HG03280 (cell line): ENCODE measurements at regions not wholly inside any gene's neighbourhood (a gene's known extent, or its start where the extent isn't known, plus 50 kb on each side); places are given as distances from the start of the nearest gene placed in this dataset.

ENCODE experiments used
- ATAC-seq: cut with Tn5 transposase; IDR thresholded peaks from one replicate; pipeline ENCODE4 v1.9.1; 2021; ENCODE audit warnings: mild to moderate bottlenecking, moderate library complexity; ENCODE audit not compliant: unreplicated experiment

- ATAC-seq: no peak
These were observed 190.2 kb downstream of the GALR1 start for GRCh38 chr18:77439888-77440287.

DNA sequence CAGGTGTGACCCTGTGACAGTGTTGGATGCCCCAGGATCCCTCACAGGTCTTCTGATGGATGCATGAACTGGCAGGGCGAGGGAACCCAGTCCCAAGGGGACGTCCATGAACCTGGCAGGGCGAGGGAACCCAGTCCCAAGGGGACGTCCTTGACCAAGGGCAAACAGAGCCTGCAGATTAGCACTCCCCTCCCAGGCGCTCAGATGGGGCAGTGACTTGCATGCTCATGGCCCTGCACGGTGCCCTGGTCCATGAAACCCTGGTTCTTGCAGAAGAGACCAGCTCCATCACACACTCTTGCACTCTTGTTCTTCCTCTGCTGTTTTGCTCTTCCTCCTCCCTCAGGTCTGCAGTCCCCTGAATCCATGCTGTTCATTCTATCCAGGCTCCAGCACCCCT lies 192.7 kb downstream of the GALR1 start:
- ATAC-seq: no peak

DNA sequence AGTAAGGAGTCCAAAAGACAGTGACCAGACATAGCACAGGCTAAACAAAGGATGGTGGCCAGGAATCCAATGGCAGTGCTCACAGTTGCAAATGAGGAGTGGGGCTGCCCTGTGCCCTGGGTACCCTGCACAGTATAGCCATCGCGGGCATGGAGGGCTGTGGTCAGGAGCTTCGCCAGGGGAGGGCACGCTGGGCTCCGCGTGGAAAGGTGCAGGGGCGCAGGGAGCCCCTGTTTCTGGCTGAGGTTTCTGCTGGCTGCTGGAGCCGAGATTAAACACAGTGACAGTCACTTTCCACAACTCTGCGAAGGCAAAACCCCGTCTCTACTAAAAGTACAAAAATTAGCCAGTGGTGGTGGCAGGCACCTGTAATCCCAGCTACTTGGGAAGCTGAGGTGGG lies 194.7 kb downstream of the GALR1 start:
- no peak for ATAC-seq

DNA sequence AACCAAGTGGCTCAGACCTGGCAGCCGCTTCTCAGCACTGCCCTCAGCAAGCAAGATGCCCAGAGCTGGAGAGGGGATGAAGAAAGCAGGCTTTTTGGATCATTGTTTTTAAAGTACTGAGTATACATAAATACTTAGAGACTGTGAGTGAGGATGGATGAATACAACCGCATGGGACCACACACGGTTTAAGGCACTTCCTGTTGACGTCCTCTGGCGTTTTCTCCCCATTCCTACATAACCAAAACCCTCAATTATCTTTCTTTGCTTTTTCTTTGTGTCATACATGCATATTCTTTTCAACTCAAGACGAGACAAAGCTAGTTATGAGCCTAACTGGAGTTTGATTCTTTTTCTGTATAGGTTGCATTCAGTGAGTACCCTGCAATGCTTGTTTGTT lies 198.4 kb downstream of the GALR1 start:
- no peak for ATAC-seq

DNA sequence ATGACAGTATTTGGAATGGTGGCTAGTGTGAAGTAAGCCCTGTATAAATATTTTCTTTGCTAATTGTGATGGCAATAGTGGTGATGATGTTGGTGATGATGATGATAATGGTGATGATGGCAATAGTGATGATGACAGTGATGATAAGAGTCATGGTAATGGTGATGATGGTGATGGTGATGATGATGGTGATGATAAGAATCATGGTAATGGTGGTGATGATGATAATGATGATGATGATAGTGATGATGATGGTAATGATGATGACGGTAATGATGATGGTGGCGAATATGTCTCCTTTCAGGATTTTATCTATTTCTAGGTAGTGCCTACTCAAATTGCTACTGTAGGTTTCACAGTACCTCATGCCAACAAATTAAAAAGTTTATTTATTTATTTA lies 205.4 kb downstream of the GALR1 start:
- no peak for ATAC-seq

- ATAC-seq: no peak
These were observed 208.0 kb downstream of the GALR1 start for GRCh38 chr18:77457681-77458080.

GRCh38 chr18:77461062-77461688 lies 211.5 kb downstream of the GALR1 start:
- ATAC-seq: no peak

GRCh38 chr18:77464917-77465316 lies 215.3 kb downstream of the GALR1 start:
- ATAC-seq: no peak

DNA sequence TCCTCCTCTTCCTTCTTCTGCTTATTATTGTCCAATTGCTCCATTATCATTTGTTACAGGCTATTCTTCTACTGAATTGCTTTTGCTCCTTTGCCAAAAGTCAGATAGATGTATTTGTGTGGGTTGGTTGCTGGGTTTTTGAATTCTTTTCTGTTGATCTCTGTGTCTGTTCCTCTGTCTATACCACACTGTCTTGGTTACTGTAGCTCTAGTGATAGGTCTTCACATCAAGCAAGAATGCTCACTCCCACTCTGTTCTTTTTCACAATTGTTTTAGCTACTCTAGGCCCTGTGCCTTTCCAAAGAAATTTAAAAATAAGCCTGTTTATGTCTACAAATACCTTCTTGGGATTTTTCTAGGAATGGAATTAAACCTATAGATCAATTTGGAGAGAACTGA lies 217.2 kb downstream of the GALR1 start:
- ATAC-seq: no peak

DNA sequence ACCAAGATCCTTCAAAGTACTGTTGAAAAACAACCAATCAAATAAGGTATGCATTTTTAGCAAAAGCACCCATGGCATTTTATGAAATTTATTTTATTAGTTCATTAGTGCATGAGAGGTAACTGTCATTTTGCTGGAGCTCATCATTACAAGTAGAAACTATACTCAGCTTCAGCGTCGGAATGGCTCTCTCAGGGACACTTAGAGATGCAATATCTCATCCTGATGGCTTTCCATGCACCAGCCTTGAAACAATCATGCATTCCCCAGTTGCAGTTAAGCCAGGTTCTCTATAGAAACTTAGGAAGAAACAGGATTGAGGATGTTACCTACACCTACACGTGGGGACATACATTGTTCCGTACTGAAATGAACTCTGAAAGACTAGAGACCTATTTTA lies 219.5 kb downstream of the GALR1 start:
- ATAC-seq: no peak

DNA sequence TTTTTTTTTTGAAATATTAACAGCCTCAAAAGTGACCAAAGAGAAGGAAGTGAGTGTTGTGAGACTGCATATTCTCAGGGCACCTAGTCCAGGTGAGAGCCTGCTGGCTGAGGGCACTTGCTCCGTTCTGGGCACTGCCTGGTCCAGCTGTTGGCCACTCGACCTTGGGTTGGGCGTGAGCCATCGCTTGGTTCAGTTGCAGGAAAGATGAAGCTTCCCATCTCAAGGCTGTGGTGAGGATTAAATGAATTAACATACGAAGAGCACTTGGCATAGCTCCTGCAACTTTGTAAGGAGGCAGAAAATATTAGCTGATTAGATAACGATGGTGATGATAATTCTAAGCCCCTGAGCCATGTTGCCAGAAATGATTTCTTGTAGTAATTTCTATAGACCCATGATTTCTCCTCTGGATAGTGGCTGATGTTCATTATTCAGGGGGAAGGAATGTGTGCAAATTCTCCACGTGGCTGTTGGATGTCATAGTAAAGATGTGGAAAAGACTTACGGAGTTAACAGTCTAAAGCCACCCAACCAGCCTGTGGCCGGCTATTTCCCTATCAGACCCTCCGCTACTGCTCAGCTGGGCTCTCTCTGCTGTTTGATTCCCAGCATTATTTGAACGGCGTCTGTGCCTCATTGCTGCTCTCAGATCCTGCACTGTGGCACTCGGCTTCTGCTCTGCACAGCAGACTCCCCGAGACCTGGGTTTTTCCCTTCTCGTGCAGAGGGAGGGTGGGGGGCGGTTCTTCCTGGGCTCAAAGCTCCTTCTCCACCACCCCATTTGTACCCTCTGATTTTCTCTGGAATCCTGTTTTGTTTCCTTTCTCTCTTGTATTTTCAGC lies 221.1 kb downstream of the GALR1 start:
- no peak for ATAC-seq

- no peak for ATAC-seq
These were observed 222.9 kb downstream of the GALR1 start for GRCh38 chr18:77472509-77472908.

GRCh38 chr18:77478646-77479442 lies 229.2 kb downstream of the GALR1 start:
- ATAC-seq: no peak

DNA sequence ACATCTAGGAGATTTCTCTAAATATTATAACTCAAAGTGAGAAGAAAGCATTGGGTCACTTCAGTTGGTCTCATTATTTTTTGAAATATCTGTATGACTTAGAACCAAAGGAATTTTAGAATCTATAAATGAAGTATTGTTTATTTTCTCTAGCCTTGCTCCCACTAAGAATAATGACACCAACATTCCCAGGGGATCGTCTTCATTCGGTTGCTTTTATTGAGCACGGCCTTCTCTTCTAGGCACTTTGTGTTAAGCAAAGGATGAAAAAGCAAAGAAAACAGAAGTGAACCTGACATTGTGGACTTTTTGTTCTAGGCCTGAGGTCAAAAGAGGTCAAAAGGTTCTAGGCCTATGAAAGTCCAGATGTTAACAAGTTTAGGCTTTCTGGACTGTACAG lies 231.9 kb downstream of the GALR1 start:
- no peak for ATAC-seq

DNA sequence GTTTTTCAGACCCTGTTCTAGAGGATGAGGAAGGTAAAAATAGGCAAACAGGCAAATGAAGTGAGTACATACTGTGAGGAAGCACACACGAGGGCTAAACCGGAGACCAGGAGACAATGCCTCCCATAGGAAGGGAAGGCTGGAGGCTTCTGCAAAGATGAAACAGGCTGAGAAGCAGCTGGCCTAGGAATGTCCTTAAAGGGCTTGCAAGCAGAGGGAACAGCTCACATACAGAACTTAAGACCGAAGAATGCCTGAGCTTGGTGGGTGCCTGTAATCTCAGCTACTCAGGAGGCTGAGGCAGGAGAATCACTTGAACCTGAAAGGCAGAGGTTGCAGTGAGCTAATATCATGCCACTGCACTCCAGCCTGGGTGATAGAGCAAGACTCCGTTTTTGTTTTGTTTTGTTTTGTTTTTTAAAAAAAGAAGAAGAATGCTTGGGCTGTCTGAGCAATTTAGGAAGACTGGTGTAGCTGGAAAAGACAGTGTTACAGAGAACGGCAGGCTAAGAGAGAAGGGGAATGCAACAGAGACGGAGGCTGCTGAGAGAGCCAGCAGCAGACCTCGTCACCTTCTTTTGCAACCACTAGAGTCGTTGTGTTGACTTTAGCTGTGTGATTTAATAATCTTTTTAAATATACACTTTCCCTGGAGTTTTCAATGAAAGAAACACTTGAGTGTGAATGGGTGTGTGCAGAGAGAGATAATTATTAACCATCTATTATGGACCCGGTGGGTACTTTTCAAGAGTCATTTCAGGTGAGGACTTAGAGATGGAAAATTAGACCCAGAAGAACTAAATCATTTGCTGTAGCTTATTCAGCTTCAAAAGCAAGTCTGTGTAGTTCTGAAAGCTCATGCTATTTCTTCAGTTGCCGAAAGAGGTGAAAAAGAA lies 232.8 kb downstream of the GALR1 start:
- no peak for ATAC-seq

DNA sequence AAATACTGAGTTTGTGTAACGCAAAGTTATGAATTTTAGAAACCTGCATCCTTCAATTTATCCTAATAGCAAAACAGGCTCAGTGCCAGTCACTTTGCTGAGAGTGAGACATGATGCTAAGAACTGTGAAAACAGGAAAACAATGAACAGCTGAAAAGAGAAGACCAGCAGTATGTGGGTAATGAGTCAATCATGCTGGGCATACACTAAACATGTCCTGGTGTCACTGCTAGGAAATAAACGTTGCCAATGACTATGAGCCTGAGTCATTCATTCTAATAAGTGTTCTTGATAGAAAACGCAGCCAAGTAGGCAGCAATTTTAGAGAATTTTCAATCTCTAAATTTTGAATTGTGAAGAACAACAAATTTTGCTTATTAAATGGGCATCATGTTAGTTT lies 237.3 kb downstream of the GALR1 start:
- no peak for ATAC-seq

GRCh38 chr18:77487951-77488740 lies 238.5 kb downstream of the GALR1 start:
- ATAC-seq: peak; percentile 90

GRCh38 chr18:77495079-77495478 lies 245.4 kb downstream of the GALR1 start:
- ATAC-seq: peak; percentile 48

DNA sequence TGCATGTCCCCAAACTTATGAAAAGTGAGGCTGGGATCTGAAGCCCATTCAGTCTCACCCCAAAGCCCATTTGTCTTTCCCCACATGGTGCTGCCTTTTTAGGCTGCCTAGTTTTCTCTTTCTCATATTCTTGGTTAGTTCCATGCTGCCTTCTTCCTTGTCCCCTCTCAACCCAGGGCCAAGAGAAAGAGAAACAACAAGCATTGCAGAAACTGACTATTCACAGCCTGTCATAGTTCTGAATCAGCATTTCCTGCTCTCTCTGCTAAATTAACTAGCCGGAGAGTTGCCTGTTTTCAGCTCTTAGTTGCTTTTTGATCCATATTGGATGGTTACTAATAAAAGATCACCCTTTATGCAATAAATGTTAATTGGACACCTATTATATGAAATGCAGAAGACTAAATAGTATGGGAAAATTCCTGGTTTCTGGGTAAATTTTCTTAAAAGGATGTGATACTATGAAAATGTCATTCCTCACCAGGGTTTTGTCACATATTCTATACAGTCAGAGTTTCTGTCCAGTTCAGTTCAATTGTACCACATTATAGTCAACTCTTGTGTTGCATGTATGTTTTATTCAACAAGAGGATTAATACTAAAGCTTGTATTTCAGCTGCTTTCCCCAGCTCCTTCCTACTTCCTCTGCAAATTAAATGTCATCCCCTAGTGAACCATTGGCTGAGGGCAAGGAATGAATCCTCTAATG lies 246.5 kb downstream of the GALR1 start:
- ATAC-seq: peak; percentile 79
